GM12873 (cell line): ENCODE measurements at regions not wholly inside any gene's neighbourhood (a gene's known extent, or its start where the extent isn't known, plus 50 kb on each side); places are given as distances from the start of the nearest gene placed in this dataset.

Source experiments
- CTCF ChIP-seq: IDR thresholded peaks from 2 replicates; pipeline ENCODE4 v1.5.1; 2012; ENCODE audit warnings: low read depth, mild to moderate bottlenecking, moderate library complexity, low read length, control low read depth; ENCODE audit not compliant: insufficient read depth; ENCODE audit errors: missing control alignments

GRCh38 chr2:51971136-51971535, 939.2 kb upstream of the NRXN1 start:
- no peak for TF ChIP-seq CTCF

GRCh38 chr2:51969347-51969746, 937.4 kb upstream of the NRXN1 start:
- TF ChIP-seq CTCF = no peak

- TF ChIP-seq CTCF = no peak
These were observed 929.0 kb upstream of the NRXN1 start for GRCh38 chr2:51960841-51961335.

- TF ChIP-seq CTCF = no peak
These were observed 928.3 kb upstream of the NRXN1 start for GRCh38 chr2:51960281-51960680.

- no peak for TF ChIP-seq CTCF
These were observed 927.8 kb upstream of the NRXN1 start for GRCh38 chr2:51959696-51960095.

- TF ChIP-seq CTCF = no peak
These were observed 922.0 kb upstream of the NRXN1 start for GRCh38 chr2:51953931-51954330.

- no peak for TF ChIP-seq CTCF
These were observed 889.1 kb upstream of the NRXN1 start for GRCh38 chr2:51921076-51921475.
